HAP-1 (cell line): ENCODE measurements at regions not wholly inside any gene's neighbourhood (a gene's known extent, or its start where the extent isn't known, plus 50 kb on each side); places are given as distances from the start of the nearest gene placed in this dataset.

ENCODE experiments used
- DNase-seq, 2 experiments: peaks; one replicate each; pipeline ENCODE4 v3.0.0-alpha.2; 2016 to 2020; ENCODE audit warnings: low spot score in 2 of 2
- H3K27me3 ChIP-seq: fragments of 250-450 bp; sonication (Bioruptor Pico); 2 replicates; pipeline ENCODE4 v1.5.1; 2020; ENCODE audit warnings: low read depth, mild to moderate bottlenecking, moderate library complexity
- H3K36me3 ChIP-seq: fragments of 250-450 bp; sonication (Bioruptor Pico); replicated peaks from 2 replicates; pipeline ENCODE4 v1.5.1; 2020; ENCODE audit warnings: mild to moderate bottlenecking
- H3K4me1 ChIP-seq: fragments of 250-450 bp; sonication (Bioruptor Pico); 2 replicates; pipeline ENCODE4 v1.5.1; 2020; ENCODE audit warnings: mild to moderate bottlenecking
- H3K4me3 ChIP-seq: fragments of 250-450 bp; sonication (Bioruptor Pico); 2 replicates; pipeline ENCODE4 v1.5.1; 2020; ENCODE audit warnings: mild to moderate bottlenecking, moderate library complexity
- H3K9me3 ChIP-seq: fragments of 250-450 bp; sonication (Bioruptor Pico); 2 replicates; pipeline ENCODE4 v1.5.1; 2020; ENCODE audit warnings: mild to moderate bottlenecking, moderate library complexity
- in situ Hi-C: fragments of 300-500 bp; cut with MboI; formaldehyde crosslinking; loops from 3 replicates; pipeline ENCODE4 v1.14.3; 2020; ENCODE audit warnings: low sequenced_read_pairs, inconsistent platforms, mixed read lengths

- in situ Hi-C loops: no loop called here
- Histone ChIP-seq H3K9me3 (no peaks in the 10 kb centered on the region), H3K36me3 (no peaks in the 10 kb centered on the region), H3K27me3 (peaks cover 2% of the 10 kb centered on the region; the same call in 1 of the 2 replicates), H3K4me3 (no peak overlapping the region), H3K4me1 (peaks cover 13% of the 10 kb centered on the region)
- DNase-seq: peak; percentile 77 to 96
Observed at GRCh38 chr11:116499396-116500003, 273.3 kb downstream of the BUD13 start.

GRCh38 chr11:116498161-116498560 is 274.6 kb downstream of the BUD13 start:
- Histone ChIP-seq H3K4me3 (no peak overlapping the region), H3K36me3 (no peaks in the 10 kb centered on the region)
- in situ Hi-C loops: no loop called here

GRCh38 chr11:116492600-116492999 is 280.2 kb downstream of the BUD13 start:
- in situ Hi-C loops: no loop called here
- Histone ChIP-seq H3K9me3 (no peaks in the 10 kb centered on the region), H3K36me3 (no peaks in the 10 kb centered on the region), H3K4me3 (no peak overlapping the region), H3K4me1 (no peaks in the 10 kb centered on the region), H3K27me3 (peaks cover 19% of the 10 kb centered on the region)
- no peak for DNase-seq

More at GRCh38 chr11:116498161-116498560, 274.6 kb downstream of the BUD13 start:
- DNase-seq: no peak
- Histone ChIP-seq H3K9me3 (no peaks in the 10 kb centered on the region), H3K27me3 (no peaks in the 10 kb centered on the region; the same call in 1 of the 2 replicates), H3K4me1 (peaks cover 13% of the 10 kb centered on the region)

GRCh38 chr11:116488836-116489389 is 283.9 kb downstream of the BUD13 start:
- peaks cover 31% of the 10 kb centered on the region for H3K27me3 ChIP-seq
- no peak overlapping the region for H3K4me3 ChIP-seq
- no peaks in the 10 kb centered on the region for H3K36me3 ChIP-seq
- in situ Hi-C loops: no loop called here
- H3K9me3 ChIP-seq: no peaks in the 10 kb centered on the region
- no peaks in the 10 kb centered on the region for H3K4me1 ChIP-seq
- no peak for DNase-seq

- no peak overlapping the region for H3K4me3 ChIP-seq
- no peaks in the 10 kb centered on the region for H3K36me3 ChIP-seq
- H3K27me3 ChIP-seq: peaks cover 31% of the 10 kb centered on the region
- in situ Hi-C loops: no loop called here
- DNase-seq: no peak
- no peaks in the 10 kb centered on the region for H3K4me1 ChIP-seq
- no peaks in the 10 kb centered on the region for H3K9me3 ChIP-seq
Observed at GRCh38 chr11:116485425-116485824, 287.4 kb downstream of the BUD13 start.

- in situ Hi-C loops: no loop called here
Observed at GRCh38 chr11:116482716-116483115, 290.1 kb downstream of the BUD13 start.

GRCh38 chr11:116481126-116481675 is 291.6 kb downstream of the BUD13 start:
- Histone ChIP-seq H3K4me3 (no peak overlapping the region), H3K4me1 (no peaks in the 10 kb centered on the region), H3K36me3 (no peaks in the 10 kb centered on the region), H3K9me3 (no peaks in the 10 kb centered on the region), H3K27me3 (peaks cover 2% of the 10 kb centered on the region; the same call in 1 of the 2 replicates)
- DNase-seq: no peak
- in situ Hi-C loops: no loop called here

More at GRCh38 chr11:116482716-116483115, 290.1 kb downstream of the BUD13 start:
- H3K4me1 ChIP-seq: no peaks in the 10 kb centered on the region
- DNase-seq: no peak
- peaks cover 12% of the 10 kb centered on the region; the same call in 1 of the 2 replicates for H3K27me3 ChIP-seq
- H3K9me3 ChIP-seq: no peaks in the 10 kb centered on the region
- H3K36me3 ChIP-seq: no peaks in the 10 kb centered on the region
- no peak overlapping the region for H3K4me3 ChIP-seq

GRCh38 chr11:116478669-116479668 is 293.8 kb downstream of the BUD13 start:
- H3K36me3 ChIP-seq: no peaks in the 10 kb centered on the region
- no peak overlapping the region for H3K4me3 ChIP-seq
- DNase-seq: no peak
- H3K27me3 ChIP-seq: 0 out of 2 replicates have a peak, but pooled peaks cover 8% of the 10 kb centered on the region
- H3K4me1 ChIP-seq: no peaks in the 10 kb centered on the region
- in situ Hi-C loops: no loop called here
- no peaks in the 10 kb centered on the region for H3K9me3 ChIP-seq

- DNase-seq: no peak
- Histone ChIP-seq H3K4me1 (no peaks in the 10 kb centered on the region), H3K36me3 (no peaks in the 10 kb centered on the region), H3K27me3 (0 out of 2 replicates have a peak, but pooled peaks cover 8% of the 10 kb centered on the region), H3K4me3 (no peak overlapping the region), H3K9me3 (no peaks in the 10 kb centered on the region)
- in situ Hi-C loops: no loop called here
Observed at GRCh38 chr11:116478205-116478604, 294.6 kb downstream of the BUD13 start.

- no peak for DNase-seq
- Histone ChIP-seq H3K4me1 (no peaks in the 10 kb centered on the region), H3K9me3 (no peaks in the 10 kb centered on the region), H3K4me3 (no peak overlapping the region), H3K27me3 (0 out of 2 replicates have a peak, but pooled peaks cover 8% of the 10 kb centered on the region), H3K36me3 (no peaks in the 10 kb centered on the region)
- in situ Hi-C loops: no loop called here
Observed at GRCh38 chr11:116473790-116474346, 298.9 kb downstream of the BUD13 start.

- no peaks in the 10 kb centered on the region for H3K9me3 ChIP-seq
- no peaks in the 10 kb centered on the region for H3K4me1 ChIP-seq
- no peaks in the 10 kb centered on the region for H3K36me3 ChIP-seq
- H3K4me3 ChIP-seq: no peak overlapping the region
- in situ Hi-C loops: no loop called here
- 0 out of 2 replicates have a peak, but pooled peaks cover 8% of the 10 kb centered on the region for H3K27me3 ChIP-seq
- DNase-seq: no peak
Observed at GRCh38 chr11:116473206-116473769, 299.5 kb downstream of the BUD13 start.

GRCh38 chr11:116472651-116473050 is 300.1 kb downstream of the BUD13 start:
- DNase-seq: no peak
- Histone ChIP-seq H3K4me3 (no peak overlapping the region), H3K36me3 (no peaks in the 10 kb centered on the region), H3K9me3 (no peaks in the 10 kb centered on the region), H3K4me1 (0 out of 2 replicates have a peak, but pooled peaks cover 2% of the 10 kb centered on the region), H3K27me3 (0 out of 2 replicates have a peak, but pooled peaks cover 8% of the 10 kb centered on the region)
- in situ Hi-C loops: no loop called here
